Esophagus squamous epithelium (tissue), 4 donors: ENCODE measurements at regions not wholly inside any gene's neighbourhood (a gene's known extent, or its start where the extent isn't known, plus 50 kb on each side); places are given as distances from the start of the nearest gene placed in this dataset.

Source experiments
- CTCF ChIP-seq, 6 experiments: fragments of 450-650 bp in 4 of 6; fragments of 200-600 bp in 2 of 6; sonication (generic) in 2 of 6; IDR thresholded peaks; one replicate each; pipeline ENCODE4 v1.5.1; 2016 to 2019; ENCODE audit warnings: antibody characterized with exemption in 6 of 6, mild to moderate bottlenecking in 4 of 6, moderate library complexity in 4 of 6
- POLR2A ChIP-seq, 4 donors: fragments of 450-650 bp; IDR thresholded peaks; one replicate each; pipeline ENCODE4 v1.6.1; 2017; ENCODE audit warnings: antibody characterized with exemption in 4 of 4, mild to moderate bottlenecking in 4 of 4, moderate library complexity in 3 of 4

- TF ChIP-seq POLR2A (IDR thresholded peaks at IDR 0.05): no peak
- no peak for TF ChIP-seq CTCF (IDR thresholded peaks at IDR 0.05)
These were observed 126.0 kb downstream of the MC4R start for GRCh38 chr18:60246606-60247005.
